Activated naive CD4-positive, alpha-beta T cell treated with anti-CD3 and anti-CD28 coated beads for 36 hours (primary cell): ENCODE measurements at regions not wholly inside any gene's neighbourhood (a gene's known extent, or its start where the extent isn't known, plus 50 kb on each side); places are given as distances from the start of the nearest gene placed in this dataset.
"Not testable (repeated sequence)": the region's sequence is repeated elsewhere in the genome, so short reads cannot be mapped to it uniquely, and the experiment has no call there.

ENCODE experiments used
- CTCF ChIA-PET: fragments of 350-600 bp; sonication (Branson Sonifier 250); formaldehyde crosslinking; loops from one replicate; lab custom pipeline; 2021; ENCODE audit warnings: antibody characterized with exemption; lab: Charles Lee
- DNase-seq: peaks from one replicate; pipeline ENCODE4 v3.0.0-alpha.2; 2020
- H3K27ac Mint-ChIP-seq: one replicate; pipeline ENCODE4 v1.8.0; 2021; ENCODE audit warnings: mild to moderate bottlenecking, mixed read lengths
- H3K27me3 Mint-ChIP-seq: one replicate; pipeline ENCODE4 v1.8.0; 2021; ENCODE audit warnings: low read depth, mixed read lengths
- H3K36me3 Mint-ChIP-seq: one replicate; pipeline ENCODE4 v1.8.0; 2021; ENCODE audit warnings: low read depth, mixed read lengths
- H3K4me1 Mint-ChIP-seq: one replicate; pipeline ENCODE4 v1.8.0; 2021; ENCODE audit warnings: low read depth, mixed read lengths
- H3K4me3 Mint-ChIP-seq: one replicate; pipeline ENCODE4 v1.8.0; 2021; ENCODE audit warnings: mild to moderate bottlenecking, moderate library complexity, mixed read lengths
- H3K9me3 Mint-ChIP-seq: one replicate; pipeline ENCODE4 v1.8.0; 2021; ENCODE audit warnings: mixed read lengths
- intact Hi-C: fragments of 100-400 bp; cut with micrococcal nuclease; formaldehyde crosslinking; loops from one replicate; pipeline ENCODE4 v1.15.1; 2023

DNA sequence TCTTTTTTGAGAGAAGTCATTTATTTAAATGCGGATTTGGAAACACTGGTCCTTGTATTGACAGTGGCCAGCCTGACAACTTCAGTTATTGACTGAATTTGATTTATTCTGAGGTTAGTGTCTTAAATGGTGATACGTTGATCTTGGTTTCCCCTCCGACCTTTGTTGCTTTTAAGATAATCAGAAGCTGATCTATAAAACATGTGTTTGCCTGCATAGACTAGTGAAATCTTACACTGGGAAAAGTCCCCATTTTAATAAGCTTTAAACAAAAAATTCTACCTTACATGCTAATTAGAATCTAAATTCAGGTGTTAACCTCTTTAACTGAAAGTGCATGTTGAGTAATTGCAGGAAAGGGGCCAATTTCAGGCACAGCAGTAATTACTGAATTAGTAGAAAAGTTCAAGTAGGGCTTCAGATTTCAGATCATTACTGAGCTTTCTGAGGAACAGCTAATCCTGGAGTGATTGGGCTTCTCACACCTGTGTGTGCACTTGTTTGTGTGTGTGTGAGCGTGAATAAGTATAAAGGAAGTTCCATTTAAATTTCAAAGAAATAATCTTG is 221.4 kb downstream of the SOX2 start:
- no peaks in the 10 kb centered on the region for H3K4me1 Mint-ChIP-seq

DNA sequence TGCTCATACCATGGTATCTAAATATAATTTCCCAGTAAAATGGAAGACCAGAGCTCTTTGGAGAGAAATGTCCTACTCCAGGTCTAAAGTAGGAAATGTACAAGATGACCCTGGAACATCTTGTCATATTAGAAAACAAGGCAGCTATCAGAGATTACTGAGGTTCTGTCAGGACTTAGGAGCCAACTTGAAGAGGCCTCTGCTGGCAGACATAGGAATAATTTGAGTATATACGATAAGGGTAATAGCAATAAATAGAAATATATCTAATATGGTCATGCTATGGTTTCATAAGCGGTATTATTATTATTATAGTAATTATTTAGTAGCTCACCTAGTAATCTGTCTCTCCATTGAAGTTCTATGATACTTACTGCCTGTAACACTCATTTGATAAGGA is 224.2 kb downstream of the SOX2 start:
- no peaks in the 10 kb centered on the region for H3K9me3 Mint-ChIP-seq
- H3K27me3 Mint-ChIP-seq: peaks cover 8% of the 10 kb centered on the region
- no peak overlapping the region for H3K27ac Mint-ChIP-seq
- no peak for DNase-seq
- no peak overlapping the region for H3K4me3 Mint-ChIP-seq
- CTCF ChIA-PET: no interaction called here
- intact Hi-C loops: no loop called here
- no peaks in the 10 kb centered on the region for H3K4me1 Mint-ChIP-seq
- H3K36me3 Mint-ChIP-seq: peaks cover 2% of the 10 kb centered on the region

More for the DNA sequence above, 221.4 kb downstream of the SOX2 start:
- H3K27me3 Mint-ChIP-seq: peaks cover 5% of the 10 kb centered on the region
- intact Hi-C loops: no loop called here
- DNase-seq: no peak
- CTCF ChIA-PET: no interaction called here
- peaks cover 1% of the 10 kb centered on the region for H3K9me3 Mint-ChIP-seq
- no peak overlapping the region for H3K27ac Mint-ChIP-seq
- no peaks in the 10 kb centered on the region for H3K36me3 Mint-ChIP-seq
- no peak overlapping the region for H3K4me3 Mint-ChIP-seq

GRCh38 chr3:181936774-181937173 is 225.0 kb downstream of the SOX2 start:
- Mint-ChIP-seq H3K9me3 (no peaks in the 10 kb centered on the region), H3K27ac (no peak overlapping the region), H3K36me3 (peaks cover 2% of the 10 kb centered on the region), H3K4me3 (no peak overlapping the region), H3K27me3 (peaks cover 8% of the 10 kb centered on the region), H3K4me1 (no peaks in the 10 kb centered on the region)
- CTCF ChIA-PET: interaction anchor here (0.6 kb wide), 1 partner anchor 183 kb away, joined by 4 read pairs; no protein-coding TSS in a partner anchor
- intact Hi-C loops: no loop called here
- no peak for DNase-seq

DNA sequence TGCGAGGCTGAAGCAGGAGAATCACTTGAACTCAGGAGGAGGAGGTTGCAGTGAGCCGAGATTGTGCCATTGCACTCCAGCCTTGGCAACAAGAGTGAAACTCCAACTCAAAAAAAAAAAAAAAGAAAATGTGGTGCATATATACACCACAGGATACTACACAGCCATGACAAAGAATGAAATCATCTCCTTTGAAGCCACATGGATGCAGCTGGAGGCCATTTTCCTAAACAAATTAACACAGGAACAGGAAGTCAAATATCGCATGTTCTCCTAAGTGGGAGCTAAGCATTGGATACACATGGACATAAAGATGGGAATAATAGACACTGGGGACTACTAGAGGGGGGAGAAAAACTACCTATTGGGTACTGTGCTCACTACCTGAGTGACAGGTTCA is 226.9 kb downstream of the SOX2 start:
- intact Hi-C loops, H3K4me3 Mint-ChIP-seq, CTCF ChIA-PET, H3K27me3 Mint-ChIP-seq, H3K27ac Mint-ChIP-seq, H3K36me3 Mint-ChIP-seq, DNase-seq, H3K9me3 Mint-ChIP-seq, H3K4me1 Mint-ChIP-seq: not testable (repeated sequence)

DNA sequence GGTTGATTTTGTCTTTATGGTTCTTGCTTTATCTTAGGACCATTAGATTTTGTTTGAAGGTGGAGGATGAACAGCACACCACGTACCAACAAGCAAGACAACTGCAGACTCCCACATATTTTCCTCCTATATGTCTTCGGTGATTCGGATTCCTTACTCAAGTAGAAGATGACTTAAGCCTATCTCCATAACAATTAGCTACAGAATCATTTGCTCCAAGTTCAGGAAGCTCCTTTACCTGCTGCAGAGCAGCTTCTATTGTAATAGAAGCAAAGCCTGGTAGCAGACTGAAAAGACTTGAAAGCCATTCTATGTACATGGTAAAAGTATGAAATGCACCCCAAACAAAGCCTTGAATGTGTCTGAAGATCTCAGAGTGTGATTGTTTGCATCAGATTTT is 229.0 kb downstream of the SOX2 start:
- no peak overlapping the region for H3K4me3 Mint-ChIP-seq
- CTCF ChIA-PET: no interaction called here
- H3K27me3 Mint-ChIP-seq: peaks cover 2% of the 10 kb centered on the region
- peaks cover 2% of the 10 kb centered on the region for H3K36me3 Mint-ChIP-seq
- H3K9me3 Mint-ChIP-seq: no peaks in the 10 kb centered on the region
- no peaks in the 10 kb centered on the region for H3K4me1 Mint-ChIP-seq
- intact Hi-C loops: no loop called here
- no peak for DNase-seq
- no peak overlapping the region for H3K27ac Mint-ChIP-seq

- DNase-seq: no peak
- Mint-ChIP-seq H3K4me1 (no peaks in the 10 kb centered on the region), H3K27me3 (peaks cover 4% of the 10 kb centered on the region), H3K9me3 (no peaks in the 10 kb centered on the region), H3K27ac (no peak overlapping the region), H3K4me3 (no peak overlapping the region), H3K36me3 (peaks cover 2% of the 10 kb centered on the region)
- intact Hi-C loops: no loop called here
- CTCF ChIA-PET: no interaction called here
Observed at GRCh38 chr3:181941250-181941649, 229.5 kb downstream of the SOX2 start.

DNA sequence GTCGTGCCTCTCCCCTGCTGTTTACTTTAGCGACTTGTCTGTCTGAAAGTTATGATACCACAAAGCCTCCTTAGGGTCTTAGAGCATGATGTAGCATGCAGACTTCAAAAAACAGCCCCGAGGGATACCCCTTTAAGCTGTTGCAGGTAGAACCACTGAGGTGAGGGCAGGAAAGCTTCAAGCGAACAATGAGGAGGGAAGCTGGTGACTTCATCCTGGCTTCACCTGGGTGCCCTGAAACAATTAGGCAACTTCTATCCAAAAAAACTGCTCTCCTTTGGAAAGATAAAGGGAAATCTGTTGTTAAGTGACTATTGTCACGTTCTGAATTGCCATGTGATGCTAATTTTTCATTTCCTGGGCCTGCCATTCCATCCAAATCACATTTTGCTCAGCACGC is 231.6 kb downstream of the SOX2 start:
- Mint-ChIP-seq H3K4me3 (no peak overlapping the region), H3K36me3 (peaks cover 2% of the 10 kb centered on the region), H3K9me3 (no peaks in the 10 kb centered on the region), H3K27ac (no peak overlapping the region), H3K27me3 (peaks cover 5% of the 10 kb centered on the region), H3K4me1 (no peaks in the 10 kb centered on the region)
- CTCF ChIA-PET: no interaction called here
- intact Hi-C loops: no loop called here
- DNase-seq: no peak

DNA sequence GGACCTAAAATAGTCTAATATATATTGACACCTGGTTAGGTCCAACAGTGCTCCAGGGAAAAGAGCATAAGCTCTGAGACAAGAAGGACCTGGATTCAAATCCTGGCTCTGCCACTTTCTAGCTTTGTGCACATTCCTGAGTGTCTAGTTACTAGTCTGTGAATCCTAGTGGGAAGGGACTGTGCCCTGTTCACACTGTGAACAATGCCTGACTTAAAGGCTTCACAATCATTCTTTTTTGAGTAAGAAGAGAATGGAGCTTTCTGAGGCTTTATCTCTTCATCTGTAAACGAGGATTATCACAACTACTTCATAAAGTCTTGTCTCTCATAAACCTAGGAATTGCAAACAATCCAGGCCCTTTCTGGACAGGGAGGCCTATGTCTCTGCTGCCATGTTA is 235.9 kb downstream of the SOX2 start:
- no peak for DNase-seq
- no peak overlapping the region for H3K4me3 Mint-ChIP-seq
- H3K9me3 Mint-ChIP-seq: no peaks in the 10 kb centered on the region
- no peaks in the 10 kb centered on the region for H3K4me1 Mint-ChIP-seq
- no peak overlapping the region for H3K27ac Mint-ChIP-seq
- CTCF ChIA-PET: no interaction called here
- H3K27me3 Mint-ChIP-seq: peaks cover 6% of the 10 kb centered on the region
- intact Hi-C loops: no loop called here
- no peaks in the 10 kb centered on the region for H3K36me3 Mint-ChIP-seq

- Mint-ChIP-seq H3K27ac (no peak overlapping the region), H3K9me3 (no peaks in the 10 kb centered on the region)
- intact Hi-C loops: no loop called here
Observed at GRCh38 chr3:181948286-181948685, 236.6 kb downstream of the SOX2 start.

DNA sequence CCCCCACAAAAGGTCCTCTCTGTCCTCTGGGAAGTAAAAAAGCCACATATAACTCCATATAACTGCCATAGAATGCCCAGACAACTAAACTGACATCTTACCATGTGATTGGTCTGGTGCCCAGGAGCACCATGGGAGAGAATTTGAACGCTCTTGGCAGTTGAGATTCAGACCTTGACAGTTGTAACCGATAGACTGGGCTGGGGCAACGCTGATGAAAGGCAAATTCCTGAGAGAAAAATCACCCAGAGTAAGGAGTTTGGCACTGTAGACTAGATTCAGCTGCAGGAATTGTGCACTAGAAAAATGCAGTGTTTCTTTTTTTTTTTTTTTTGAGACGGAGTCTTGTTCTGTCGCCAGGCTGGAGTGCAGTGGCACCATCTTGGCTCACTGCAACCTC is 240.5 kb downstream of the SOX2 start:
- H3K4me3 Mint-ChIP-seq: no peak overlapping the region
- no peak for DNase-seq
- H3K27ac Mint-ChIP-seq: no peak overlapping the region
- no peaks in the 10 kb centered on the region for H3K9me3 Mint-ChIP-seq
- CTCF ChIA-PET: no interaction called here
- no peaks in the 10 kb centered on the region for H3K4me1 Mint-ChIP-seq
- H3K36me3 Mint-ChIP-seq: no peaks in the 10 kb centered on the region
- peaks cover 3% of the 10 kb centered on the region for H3K27me3 Mint-ChIP-seq
- intact Hi-C loops: no loop called here

More at GRCh38 chr3:181948286-181948685, 236.6 kb downstream of the SOX2 start:
- no peaks in the 10 kb centered on the region for H3K36me3 Mint-ChIP-seq
- H3K4me1 Mint-ChIP-seq: no peaks in the 10 kb centered on the region
- CTCF ChIA-PET: no interaction called here
- no peak for DNase-seq
- H3K4me3 Mint-ChIP-seq: no peak overlapping the region
- peaks cover 6% of the 10 kb centered on the region for H3K27me3 Mint-ChIP-seq

DNA sequence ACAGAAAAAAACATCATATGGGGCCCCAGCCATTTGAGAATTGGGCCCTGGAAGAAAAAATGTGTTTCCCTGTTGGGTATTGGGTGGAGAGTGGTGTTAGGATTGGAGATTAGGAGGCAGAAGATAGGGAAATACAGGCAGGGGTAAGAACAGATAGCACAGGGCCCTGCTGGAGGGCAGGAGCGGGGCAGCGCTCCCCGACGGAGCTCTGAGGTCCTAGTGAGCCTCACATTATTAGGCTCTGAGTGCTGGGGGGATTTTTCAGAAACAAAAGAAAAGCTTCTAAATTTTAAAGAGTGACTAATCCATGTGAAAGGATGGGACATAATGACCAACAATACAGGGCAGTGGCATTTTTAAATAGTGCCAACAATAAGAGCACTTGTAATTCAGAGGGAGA is 241.2 kb downstream of the SOX2 start:
- H3K36me3 Mint-ChIP-seq: no peaks in the 10 kb centered on the region
- DNase-seq: no peak
- H3K9me3 Mint-ChIP-seq: no peaks in the 10 kb centered on the region
- no peak overlapping the region for H3K27ac Mint-ChIP-seq
- intact Hi-C loops: no loop called here
- CTCF ChIA-PET: no interaction called here
- H3K4me3 Mint-ChIP-seq: no peak overlapping the region
- no peaks in the 10 kb centered on the region for H3K4me1 Mint-ChIP-seq
- peaks cover 3% of the 10 kb centered on the region for H3K27me3 Mint-ChIP-seq

- H3K27ac Mint-ChIP-seq: no peak overlapping the region
- H3K4me3 Mint-ChIP-seq: no peak overlapping the region
- H3K27me3 Mint-ChIP-seq: peaks cover 3% of the 10 kb centered on the region
- intact Hi-C loops: no loop called here
- no peak for DNase-seq
- CTCF ChIA-PET: no interaction called here
- H3K36me3 Mint-ChIP-seq: no peaks in the 10 kb centered on the region
- H3K9me3 Mint-ChIP-seq: no peaks in the 10 kb centered on the region
- no peaks in the 10 kb centered on the region for H3K4me1 Mint-ChIP-seq
Observed at GRCh38 chr3:181955566-181955965, 243.8 kb downstream of the SOX2 start.

- Mint-ChIP-seq H3K4me3 (no peak overlapping the region), H3K4me1 (no peaks in the 10 kb centered on the region), H3K36me3 (no peaks in the 10 kb centered on the region), H3K9me3 (no peaks in the 10 kb centered on the region), H3K27ac (no peak overlapping the region), H3K27me3 (peaks cover 3% of the 10 kb centered on the region)
- no peak for DNase-seq
- CTCF ChIA-PET: no interaction called here
- intact Hi-C loops: no loop called here
Observed at GRCh38 chr3:181956122-181956521, 244.4 kb downstream of the SOX2 start.
